Mucosa of descending colon (tissue), 3 donors: ENCODE measurements at regions not wholly inside any gene's neighbourhood (a gene's known extent, or its start where the extent isn't known, plus 50 kb on each side); places are given as distances from the start of the nearest gene placed in this dataset.
A peak's percentile ranks its signal among the peaks of the same experiment; 100 is the strongest.

Experiments used
- ATAC-seq: fragments of 200-7000 bp; cut with Tn5 transposase; one replicate; pipeline ENCODE4 v1.9.1; 2020; ENCODE audit warnings: mild to moderate bottlenecking, moderate library complexity
- DNase-seq, 3 donors: peaks; one replicate each; pipeline ENCODE4 v3.0.0-alpha.2; 2020
- H3K36me3 ChIP-seq: fragments of 200-600 bp; one replicate; pipeline ENCODE4 v1.8.0; 2021; ENCODE audit warnings: low read depth, mild to moderate bottlenecking
- H3K4me1 ChIP-seq: fragments of 200-600 bp; one replicate; pipeline ENCODE4 v1.8.0; 2021; ENCODE audit warnings: low read depth, mild to moderate bottlenecking
- H3K4me3 ChIP-seq: fragments of 200-600 bp; one replicate; pipeline ENCODE4 v1.8.0; 2021; ENCODE audit warnings: mild to moderate bottlenecking
- H3K9me3 ChIP-seq: fragments of 200-600 bp; one replicate; pipeline ENCODE4 v1.8.0; 2021; ENCODE audit warnings: mild to moderate bottlenecking
- intact Hi-C, 2 donors: fragments of 100-400 bp; cut with DNase I in 1 of 2; cut with micrococcal nuclease in 1 of 2; formaldehyde crosslinking; loops; one replicate each; pipeline versions ENCODE4 v1.11.0 to v1.11.1; 2022; cut with DNase I, micrococcal nuclease
- TF ChIP-seq, protein P1 (sequence below): fragments of 200-600 bp; IDR thresholded peaks from one replicate; pipeline ENCODE4 v1.8.0; 2022; ENCODE audit warnings: antibody characterized with exemption, mild to moderate bottlenecking
- donor health status: DM: no; HTN: no; CAD: no; lungs with moderate emphysema.
- donor health status: DM: no; HTN: no; CAD: no.
- donor health status: DM: no; HTN: yes; CAD: no.

DNA sequence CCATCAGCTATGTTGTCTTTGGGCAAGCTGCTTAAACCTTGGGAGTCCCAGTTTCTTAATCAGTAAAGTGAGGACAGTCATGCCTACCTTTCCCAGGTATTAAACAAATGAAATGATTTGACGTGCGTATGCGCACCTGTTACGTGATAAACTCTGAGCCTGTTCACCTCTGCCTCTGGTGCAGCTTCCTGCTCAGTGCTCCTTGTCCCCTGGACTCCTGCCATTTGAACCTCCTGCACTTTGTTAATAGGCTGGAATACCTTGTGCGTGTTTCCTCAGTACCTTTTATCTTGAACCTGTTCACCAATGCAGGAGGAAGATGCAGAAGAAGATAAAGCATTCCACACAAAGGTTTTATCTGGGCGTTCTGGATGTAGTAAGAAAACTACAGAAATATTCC is 211.9 kb downstream of the CEP135 start:
- no peak overlapping the region for H3K4me3 ChIP-seq
- TF ChIP-seq, protein P1, sequence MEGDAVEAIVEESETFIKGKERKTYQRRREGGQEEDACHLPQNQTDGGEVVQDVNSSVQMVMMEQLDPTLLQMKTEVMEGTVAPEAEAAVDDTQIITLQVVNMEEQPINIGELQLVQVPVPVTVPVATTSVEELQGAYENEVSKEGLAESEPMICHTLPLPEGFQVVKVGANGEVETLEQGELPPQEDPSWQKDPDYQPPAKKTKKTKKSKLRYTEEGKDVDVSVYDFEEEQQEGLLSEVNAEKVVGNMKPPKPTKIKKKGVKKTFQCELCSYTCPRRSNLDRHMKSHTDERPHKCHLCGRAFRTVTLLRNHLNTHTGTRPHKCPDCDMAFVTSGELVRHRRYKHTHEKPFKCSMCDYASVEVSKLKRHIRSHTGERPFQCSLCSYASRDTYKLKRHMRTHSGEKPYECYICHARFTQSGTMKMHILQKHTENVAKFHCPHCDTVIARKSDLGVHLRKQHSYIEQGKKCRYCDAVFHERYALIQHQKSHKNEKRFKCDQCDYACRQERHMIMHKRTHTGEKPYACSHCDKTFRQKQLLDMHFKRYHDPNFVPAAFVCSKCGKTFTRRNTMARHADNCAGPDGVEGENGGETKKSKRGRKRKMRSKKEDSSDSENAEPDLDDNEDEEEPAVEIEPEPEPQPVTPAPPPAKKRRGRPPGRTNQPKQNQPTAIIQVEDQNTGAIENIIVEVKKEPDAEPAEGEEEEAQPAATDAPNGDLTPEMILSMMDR: no peak
- ATAC-seq: peak; percentile 97
- no peaks in the 10 kb centered on the region for H3K4me1 ChIP-seq
- intact Hi-C loops: no loop called here
- H3K36me3 ChIP-seq: no peaks in the 10 kb centered on the region
- DNase-seq: peak in 1 of 3 donors; percentile 85
- no peaks in the 10 kb centered on the region for H3K9me3 ChIP-seq

DNA sequence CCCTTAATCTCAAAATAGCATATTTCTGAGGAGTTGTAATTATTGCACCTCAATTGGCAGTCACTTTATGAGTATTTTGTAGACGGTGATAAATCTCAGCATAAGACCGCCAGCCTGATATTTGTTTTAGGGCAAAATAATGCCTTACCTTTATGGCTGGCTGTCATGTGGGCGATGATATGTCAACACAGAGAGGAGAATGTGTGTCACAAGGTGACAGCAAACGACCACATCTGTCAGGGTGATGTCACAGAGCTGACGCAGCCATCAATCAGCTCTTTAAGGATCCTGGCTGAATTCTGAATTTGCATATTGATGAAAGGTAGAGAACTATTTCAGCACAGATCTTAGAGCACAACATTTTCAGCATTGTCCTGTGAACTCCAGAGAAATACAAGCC is 209.7 kb downstream of the CEP135 start:
- DNase-seq (peak in 1 of 3 donors; percentile 52), ATAC-seq (peak; percentile 67)
- H3K9me3 ChIP-seq: no peaks in the 10 kb centered on the region
- no peak overlapping the region for H3K4me3 ChIP-seq
- TF ChIP-seq, protein P1: no peak
- H3K36me3 ChIP-seq: no peaks in the 10 kb centered on the region
- intact Hi-C loops: no loop called here
- H3K4me1 ChIP-seq: no peaks in the 10 kb centered on the region

DNA sequence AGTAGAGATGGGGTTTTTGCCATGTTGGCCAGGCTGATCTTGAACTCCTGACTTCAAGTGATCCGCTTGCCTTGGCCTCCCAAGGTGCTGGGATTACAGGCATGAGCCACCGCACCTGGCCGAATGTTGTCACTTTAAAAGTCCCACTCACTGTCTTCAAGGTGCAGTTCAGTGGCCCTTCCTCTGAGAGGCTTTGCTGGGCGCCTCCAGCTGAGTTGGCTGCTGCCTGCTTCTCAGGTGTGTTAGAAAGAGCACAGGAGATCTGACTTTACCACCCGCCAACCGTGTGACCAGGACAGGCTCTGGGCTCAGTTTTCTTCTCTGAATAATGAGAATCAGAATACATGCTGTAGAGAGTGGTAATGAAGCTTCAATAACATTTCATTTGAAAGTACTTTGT is 207.4 kb downstream of the CEP135 start:
- Histone ChIP-seq H3K4me1 (no peaks in the 10 kb centered on the region), H3K4me3 (no peak overlapping the region), H3K9me3 (no peaks in the 10 kb centered on the region), H3K36me3 (no peaks in the 10 kb centered on the region)
- no peak for DNase-seq
- TF ChIP-seq, protein P1: no peak
- no peak for ATAC-seq
- intact Hi-C loops: no loop called here

DNA sequence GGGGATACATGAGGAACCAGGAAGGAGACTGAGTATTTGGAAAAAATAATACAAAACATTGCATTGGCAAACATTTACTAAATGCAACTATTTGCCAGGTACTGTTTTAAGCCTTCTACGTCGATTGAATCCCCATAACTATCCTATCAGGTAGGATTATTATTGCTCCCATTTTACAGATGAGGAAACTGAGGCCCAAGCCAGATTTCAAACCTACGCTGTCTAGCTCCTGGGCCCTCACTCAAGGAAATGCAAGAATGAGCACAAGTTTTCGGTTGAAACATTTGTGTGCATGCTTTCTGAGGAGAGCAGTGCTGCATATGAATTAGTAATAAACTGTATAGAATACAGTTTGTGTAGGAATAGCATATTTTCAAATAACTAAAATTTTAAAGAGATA is 206.7 kb downstream of the CEP135 start:
- no peak for DNase-seq
- intact Hi-C loops: no loop called here

DNA sequence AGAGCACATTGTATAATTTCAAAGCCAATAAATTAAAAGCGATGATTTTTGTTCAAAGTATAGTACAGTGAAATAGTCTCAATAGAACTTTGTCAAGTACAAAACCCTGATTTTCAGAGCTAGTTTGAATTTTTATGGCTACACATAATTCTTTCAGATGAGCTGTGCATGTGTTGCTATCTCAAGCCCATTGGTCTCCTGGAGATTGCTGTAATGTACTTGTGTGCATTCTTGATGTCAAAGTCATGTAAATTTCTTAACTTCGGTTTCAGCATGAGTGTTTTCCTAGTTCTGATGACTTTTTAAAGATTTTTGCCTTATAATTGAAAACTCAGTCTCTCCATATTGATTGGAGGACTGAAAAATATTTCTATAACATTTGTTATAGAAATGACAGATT is 200.8 kb downstream of the CEP135 start:
- ATAC-seq (no peak), DNase-seq (no peak)
- Histone ChIP-seq H3K4me1 (no peaks in the 10 kb centered on the region), H3K36me3 (no peaks in the 10 kb centered on the region), H3K9me3 (no peaks in the 10 kb centered on the region), H3K4me3 (no peak overlapping the region)
- TF ChIP-seq, protein P1: no peak
- intact Hi-C loops: no loop called here

More for the DNA sequence above, 206.7 kb downstream of the CEP135 start:
- ATAC-seq: no peak
- no peaks in the 10 kb centered on the region for H3K4me1 ChIP-seq
- H3K36me3 ChIP-seq: no peaks in the 10 kb centered on the region
- H3K4me3 ChIP-seq: no peak overlapping the region
- no peaks in the 10 kb centered on the region for H3K9me3 ChIP-seq
- TF ChIP-seq, protein P1: no peak

DNA sequence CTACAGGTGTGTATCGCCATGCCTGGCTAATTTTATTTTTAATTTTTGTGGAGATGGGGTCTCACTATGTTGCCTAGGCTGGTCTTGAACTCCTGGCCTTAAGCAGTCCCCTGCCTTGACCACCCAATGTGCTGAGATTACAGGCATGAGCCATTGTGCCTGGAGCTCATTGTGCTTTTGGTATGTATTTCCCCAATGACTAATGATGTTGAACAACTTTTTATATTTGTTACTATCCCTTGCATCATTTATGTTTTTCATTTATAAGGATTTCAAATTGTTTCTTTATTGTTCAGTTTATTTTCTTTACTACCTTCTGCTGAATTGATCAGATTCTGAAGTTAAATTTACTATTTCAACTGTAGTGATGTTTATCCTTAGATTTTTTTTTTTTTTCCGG is 199.7 kb downstream of the CEP135 start:
- TF ChIP-seq, protein P1: no peak
- H3K4me3 ChIP-seq: no peak overlapping the region
- no peaks in the 10 kb centered on the region for H3K4me1 ChIP-seq
- H3K36me3 ChIP-seq: no peaks in the 10 kb centered on the region
- intact Hi-C loops: no loop called here
- DNase-seq (no peak), ATAC-seq (no peak)
- no peaks in the 10 kb centered on the region for H3K9me3 ChIP-seq
